Right lobe of liver (tissue), 4 donors: ENCODE measurements at regions not wholly inside any gene's neighbourhood (a gene's known extent, or its start where the extent isn't known, plus 50 kb on each side); places are given as distances from the start of the nearest gene placed in this dataset.

Source experiments
- POLR2A ChIP-seq: fragments of 450-650 bp; IDR thresholded peaks from one replicate; pipeline ENCODE4 v1.6.1; 2017; ENCODE audit warnings: antibody characterized with exemption, mild to moderate bottlenecking
- TF ChIP-seq, protein P1 (sequence below), 4 donors: fragments of 200-600 bp in 3 of 4; fragments of 450-650 bp in 1 of 4; IDR thresholded peaks; one replicate each; pipeline versions ENCODE4 v1.5.1 to v1.8.0; 2016 to 2022; ENCODE audit warnings: antibody characterized with exemption in 4 of 4, mild to moderate bottlenecking in 2 of 4
- donor health status: DM: no; HTN: no; CAD: no.
- donor health status: DM: no; HTN: no; CAD: no.
- donor health status: DM: no; HTN: yes; CAD: no.

DNA sequence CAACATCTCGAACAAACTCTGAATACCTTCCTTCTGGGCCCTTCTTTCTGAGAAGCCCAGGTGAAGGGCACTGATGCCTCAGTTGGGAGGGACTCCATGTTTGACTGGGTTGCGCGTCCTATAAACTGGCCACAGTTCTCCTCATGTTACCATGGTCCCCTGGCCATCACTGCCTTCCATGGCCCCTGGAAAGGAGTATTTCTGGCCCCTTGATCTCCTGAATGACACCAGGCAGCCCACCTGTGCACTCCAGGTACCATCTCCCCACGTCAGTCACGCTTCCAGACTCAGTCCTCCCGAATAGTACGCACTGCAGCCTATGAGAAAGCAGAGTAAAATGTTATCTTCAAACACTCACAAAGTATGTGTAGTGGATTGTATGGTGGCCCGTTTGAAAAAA, 73.9 kb downstream of the ACKR3 start:
- TF ChIP-seq, protein P1, sequence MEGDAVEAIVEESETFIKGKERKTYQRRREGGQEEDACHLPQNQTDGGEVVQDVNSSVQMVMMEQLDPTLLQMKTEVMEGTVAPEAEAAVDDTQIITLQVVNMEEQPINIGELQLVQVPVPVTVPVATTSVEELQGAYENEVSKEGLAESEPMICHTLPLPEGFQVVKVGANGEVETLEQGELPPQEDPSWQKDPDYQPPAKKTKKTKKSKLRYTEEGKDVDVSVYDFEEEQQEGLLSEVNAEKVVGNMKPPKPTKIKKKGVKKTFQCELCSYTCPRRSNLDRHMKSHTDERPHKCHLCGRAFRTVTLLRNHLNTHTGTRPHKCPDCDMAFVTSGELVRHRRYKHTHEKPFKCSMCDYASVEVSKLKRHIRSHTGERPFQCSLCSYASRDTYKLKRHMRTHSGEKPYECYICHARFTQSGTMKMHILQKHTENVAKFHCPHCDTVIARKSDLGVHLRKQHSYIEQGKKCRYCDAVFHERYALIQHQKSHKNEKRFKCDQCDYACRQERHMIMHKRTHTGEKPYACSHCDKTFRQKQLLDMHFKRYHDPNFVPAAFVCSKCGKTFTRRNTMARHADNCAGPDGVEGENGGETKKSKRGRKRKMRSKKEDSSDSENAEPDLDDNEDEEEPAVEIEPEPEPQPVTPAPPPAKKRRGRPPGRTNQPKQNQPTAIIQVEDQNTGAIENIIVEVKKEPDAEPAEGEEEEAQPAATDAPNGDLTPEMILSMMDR (IDR thresholded peaks at IDR 0.05): no peak
- TF ChIP-seq POLR2A: no peak
